ENCODE measurements at regions not wholly inside any gene's neighbourhood (a gene's known extent, or its start where the extent isn't known, plus 50 kb on each side); places are given as distances from the start of the nearest gene placed in this dataset.

GRCh38 chr6:100152201-100152600 is 158.2 kb upstream of the MCHR2 start:
- no peak overlapping the region for H3K4me3 ChIP-seq (ENCODE audit: low read length in 2 of 2)
- H3K27me3 ChIP-seq (ENCODE audit: control insufficient read depth in 2 of 2, insufficient read depth in 1 of 2, low read length in 1 of 2) = no peaks in the 10 kb centered on the region
- 93% methylated on average over 1 of the region's 1 CpG for WGBS
- H3K9me3 ChIP-seq (ENCODE audit: control insufficient read depth in 2 of 2, insufficient read depth in 1 of 2, low read length in 1 of 2) = no peaks in the 10 kb centered on the region
- H3K4me1 ChIP-seq (ENCODE audit: control insufficient read depth in 2 of 2, insufficient read depth in 2 of 2, low read length in 2 of 2) = no peaks in the 10 kb centered on the region
- DNase-seq (ENCODE audit: low read depth in 6 of 9, low spot score in 9 of 9) = no peak
- no peak overlapping the region for H3K27ac ChIP-seq (ENCODE audit: low read depth in 1 of 2, low read length in 1 of 2)
- H3K36me3 ChIP-seq (ENCODE audit: control insufficient read depth in 2 of 2, insufficient read depth in 2 of 2, low read length in 1 of 2) = no peaks in the 10 kb centered on the region

GRCh38 chr6:100144991-100145390 is 151.0 kb upstream of the MCHR2 start:
- H3K9me3 ChIP-seq (ENCODE audit: control insufficient read depth in 2 of 2, insufficient read depth in 1 of 2, low read length in 1 of 2) = no peaks in the 10 kb centered on the region
- H3K36me3 ChIP-seq (ENCODE audit: control insufficient read depth in 2 of 2, insufficient read depth in 2 of 2, low read length in 1 of 2) = no peaks in the 10 kb centered on the region
- no peak overlapping the region for H3K4me3 ChIP-seq (ENCODE audit: low read length in 2 of 2)
- H3K4me1 ChIP-seq (ENCODE audit: control insufficient read depth in 2 of 2, insufficient read depth in 2 of 2, low read length in 2 of 2) = no peaks in the 10 kb centered on the region
- H3K27ac ChIP-seq (ENCODE audit: low read depth in 1 of 2, low read length in 1 of 2) = no peak overlapping the region
- 89% methylated on average over 2 of the region's 2 CpGs for WGBS
- no peak for DNase-seq (ENCODE audit: low read depth in 6 of 9, low spot score in 9 of 9)
- no peaks in the 10 kb centered on the region for H3K27me3 ChIP-seq (ENCODE audit: control insufficient read depth in 2 of 2, insufficient read depth in 1 of 2, low read length in 1 of 2)

GRCh38 chr6:100138346-100139022 is 144.5 kb upstream of the MCHR2 start:
- Histone ChIP-seq H3K4me1 (ENCODE audit: control insufficient read depth in 2 of 2, insufficient read depth in 2 of 2, low read length in 2 of 2) (no peaks in the 10 kb centered on the region), H3K36me3 (ENCODE audit: control insufficient read depth in 2 of 2, insufficient read depth in 2 of 2, low read length in 1 of 2) (no peaks in the 10 kb centered on the region), H3K27ac (ENCODE audit: low read depth in 1 of 2, low read length in 1 of 2) (no peak overlapping the region), H3K4me3 (ENCODE audit: low read length in 2 of 2) (no peak overlapping the region), H3K9me3 (ENCODE audit: control insufficient read depth in 2 of 2, insufficient read depth in 1 of 2, low read length in 1 of 2) (peaks cover 0 to 2% of the 10 kb centered on the region in 2 donors), H3K27me3 (ENCODE audit: control insufficient read depth in 2 of 2, insufficient read depth in 1 of 2, low read length in 1 of 2) (no peaks in the 10 kb centered on the region)
- DNase-seq (ENCODE audit: low read depth in 6 of 9, low spot score in 9 of 9) = no peak
- WGBS = 90% methylated on average over 4 of the region's 4 CpGs

- no peak overlapping the region for H3K4me3 ChIP-seq (ENCODE audit: low read length in 2 of 2)
- 89% methylated on average over 2 of the region's 2 CpGs for WGBS
- DNase-seq (ENCODE audit: low read depth in 6 of 9, low spot score in 9 of 9) = no peak
- no peaks in the 10 kb centered on the region for H3K4me1 ChIP-seq (ENCODE audit: control insufficient read depth in 2 of 2, insufficient read depth in 2 of 2, low read length in 2 of 2)
- H3K27me3 ChIP-seq (ENCODE audit: control insufficient read depth in 2 of 2, insufficient read depth in 1 of 2, low read length in 1 of 2) = no peaks in the 10 kb centered on the region
- H3K27ac ChIP-seq (ENCODE audit: low read depth in 1 of 2, low read length in 1 of 2) = no peak overlapping the region
- peaks cover 0 to 2% of the 10 kb centered on the region in 2 donors for H3K9me3 ChIP-seq (ENCODE audit: control insufficient read depth in 2 of 2, insufficient read depth in 1 of 2, low read length in 1 of 2)
- no peaks in the 10 kb centered on the region for H3K36me3 ChIP-seq (ENCODE audit: control insufficient read depth in 2 of 2, insufficient read depth in 2 of 2, low read length in 1 of 2)
These were observed 143.7 kb upstream of the MCHR2 start for GRCh38 chr6:100137759-100138158.

GRCh38 chr6:100136590-100136989 is 142.6 kb upstream of the MCHR2 start:
- H3K9me3 ChIP-seq (ENCODE audit: control insufficient read depth in 2 of 2, insufficient read depth in 1 of 2, low read length in 1 of 2) = peaks cover 0 to 2% of the 10 kb centered on the region in 2 donors
- H3K4me3 ChIP-seq (ENCODE audit: low read length in 2 of 2) = no peak overlapping the region
- no peaks in the 10 kb centered on the region for H3K36me3 ChIP-seq (ENCODE audit: control insufficient read depth in 2 of 2, insufficient read depth in 2 of 2, low read length in 1 of 2)
- WGBS = 95% methylated on average over 8 of the region's 8 CpGs
- no peaks in the 10 kb centered on the region for H3K4me1 ChIP-seq (ENCODE audit: control insufficient read depth in 2 of 2, insufficient read depth in 2 of 2, low read length in 2 of 2)
- H3K27ac ChIP-seq (ENCODE audit: low read depth in 1 of 2, low read length in 1 of 2) = no peak overlapping the region
- no peak for DNase-seq (ENCODE audit: low read depth in 6 of 9, low spot score in 9 of 9)
- no peaks in the 10 kb centered on the region for H3K27me3 ChIP-seq (ENCODE audit: control insufficient read depth in 2 of 2, insufficient read depth in 1 of 2, low read length in 1 of 2)

- Histone ChIP-seq H3K4me3 (ENCODE audit: low read length in 2 of 2) (no peak overlapping the region), H3K27ac (ENCODE audit: low read depth in 1 of 2, low read length in 1 of 2) (no peak overlapping the region), H3K4me1 (ENCODE audit: control insufficient read depth in 2 of 2, insufficient read depth in 2 of 2, low read length in 2 of 2) (no peaks in the 10 kb centered on the region), H3K36me3 (ENCODE audit: control insufficient read depth in 2 of 2, insufficient read depth in 2 of 2, low read length in 1 of 2) (no peaks in the 10 kb centered on the region), H3K9me3 (ENCODE audit: control insufficient read depth in 2 of 2, insufficient read depth in 1 of 2, low read length in 1 of 2) (peaks cover 0 to 2% of the 10 kb centered on the region in 2 donors), H3K27me3 (ENCODE audit: control insufficient read depth in 2 of 2, insufficient read depth in 1 of 2, low read length in 1 of 2) (no peaks in the 10 kb centered on the region)
- DNase-seq (ENCODE audit: low read depth in 6 of 9, low spot score in 9 of 9) = no peak
- WGBS = 96% methylated on average over 21 of the region's 21 CpGs
These were observed 142.0 kb upstream of the MCHR2 start for GRCh38 chr6:100135977-100136376.

GRCh38 chr6:100134703-100135102 is 140.7 kb upstream of the MCHR2 start:
- Histone ChIP-seq H3K4me1 (ENCODE audit: control insufficient read depth in 2 of 2, insufficient read depth in 2 of 2, low read length in 2 of 2) (no peaks in the 10 kb centered on the region), H3K36me3 (ENCODE audit: control insufficient read depth in 2 of 2, insufficient read depth in 2 of 2, low read length in 1 of 2) (no peaks in the 10 kb centered on the region), H3K9me3 (ENCODE audit: control insufficient read depth in 2 of 2, insufficient read depth in 1 of 2, low read length in 1 of 2) (peaks cover 0 to 2% of the 10 kb centered on the region in 2 donors), H3K27me3 (ENCODE audit: control insufficient read depth in 2 of 2, insufficient read depth in 1 of 2, low read length in 1 of 2) (no peaks in the 10 kb centered on the region), H3K27ac (ENCODE audit: low read depth in 1 of 2, low read length in 1 of 2) (no peak overlapping the region), H3K4me3 (ENCODE audit: low read length in 2 of 2) (no peak overlapping the region)
- no peak for DNase-seq (ENCODE audit: low read depth in 6 of 9, low spot score in 9 of 9)
- WGBS = 84% methylated on average over 2 of the region's 2 CpGs

GRCh38 chr6:100134297-100134696 is 140.3 kb upstream of the MCHR2 start:
- H3K36me3 ChIP-seq (ENCODE audit: control insufficient read depth in 2 of 2, insufficient read depth in 2 of 2, low read length in 1 of 2) = no peaks in the 10 kb centered on the region
- H3K4me1 ChIP-seq (ENCODE audit: control insufficient read depth in 2 of 2, insufficient read depth in 2 of 2, low read length in 2 of 2) = no peaks in the 10 kb centered on the region
- H3K9me3 ChIP-seq (ENCODE audit: control insufficient read depth in 2 of 2, insufficient read depth in 1 of 2, low read length in 1 of 2) = peaks cover 0 to 2% of the 10 kb centered on the region in 2 donors
- no peak overlapping the region for H3K4me3 ChIP-seq (ENCODE audit: low read length in 2 of 2)
- 48% methylated on average over 2 of the region's 2 CpGs for WGBS
- no peak for DNase-seq (ENCODE audit: low read depth in 6 of 9, low spot score in 9 of 9)
- no peak overlapping the region for H3K27ac ChIP-seq (ENCODE audit: low read depth in 1 of 2, low read length in 1 of 2)
- no peaks in the 10 kb centered on the region for H3K27me3 ChIP-seq (ENCODE audit: control insufficient read depth in 2 of 2, insufficient read depth in 1 of 2, low read length in 1 of 2)

- Histone ChIP-seq H3K27me3 (ENCODE audit: control insufficient read depth in 2 of 2, insufficient read depth in 1 of 2, low read length in 1 of 2) (no peaks in the 10 kb centered on the region), H3K27ac (ENCODE audit: low read depth in 1 of 2, low read length in 1 of 2) (no peak overlapping the region), H3K9me3 (ENCODE audit: control insufficient read depth in 2 of 2, insufficient read depth in 1 of 2, low read length in 1 of 2) (no peaks in the 10 kb centered on the region), H3K36me3 (ENCODE audit: control insufficient read depth in 2 of 2, insufficient read depth in 2 of 2, low read length in 1 of 2) (no peaks in the 10 kb centered on the region), H3K4me1 (ENCODE audit: control insufficient read depth in 2 of 2, insufficient read depth in 2 of 2, low read length in 2 of 2) (no peaks in the 10 kb centered on the region), H3K4me3 (ENCODE audit: low read length in 2 of 2) (no peak overlapping the region)
- DNase-seq (ENCODE audit: low read depth in 6 of 9, low spot score in 9 of 9) = no peak
These were observed 138.0 kb upstream of the MCHR2 start for GRCh38 chr6:100132005-100132404.

Data from thymus (tissue), 11 donors.